ENCODE measurements at regions not wholly inside any gene's neighbourhood (a gene's known extent, or its start where the extent isn't known, plus 50 kb on each side); places are given as distances from the start of the nearest gene placed in this dataset.

DNA sequence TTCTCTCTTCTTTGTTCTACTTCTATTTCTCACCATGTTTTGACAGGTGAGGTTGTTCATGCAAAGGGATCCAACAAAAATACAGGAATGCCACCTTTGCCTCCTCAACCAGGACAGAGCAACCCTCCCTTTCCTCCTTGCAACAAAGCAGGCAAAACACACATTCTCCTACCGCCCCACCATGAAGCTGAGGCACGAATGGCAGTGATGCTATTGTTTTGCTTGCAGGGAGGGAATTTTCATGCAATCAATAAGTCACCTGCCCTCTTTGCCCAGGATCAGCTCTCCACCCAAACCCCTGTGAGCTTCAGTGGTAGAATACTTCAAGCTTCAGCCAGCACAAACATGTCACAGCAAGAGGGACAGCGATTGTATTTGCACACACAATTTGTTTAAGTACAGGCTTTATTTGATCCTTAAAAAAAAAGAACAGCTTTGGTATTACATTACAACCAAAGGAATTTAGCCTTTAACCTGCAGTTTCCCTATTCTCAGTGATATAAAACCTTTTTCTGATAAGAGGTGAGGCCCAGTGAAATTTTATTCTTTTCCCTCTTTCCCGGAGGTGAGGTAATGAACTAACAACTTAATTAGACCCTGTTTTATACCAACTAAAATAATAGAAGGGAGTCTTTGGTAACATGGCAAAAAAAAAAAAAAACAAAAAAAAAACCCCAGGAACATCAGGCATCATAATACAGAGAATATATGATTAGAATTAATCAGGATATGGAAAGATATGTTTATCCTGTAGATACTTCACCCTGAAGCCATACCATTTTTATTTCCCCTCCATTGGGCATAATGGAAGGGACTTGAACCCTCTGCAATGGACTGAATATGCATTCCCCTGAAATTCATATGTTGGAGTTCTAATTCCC, 87.0 kb upstream of the EEA1 start:
- DNase-seq: no peak

DNA sequence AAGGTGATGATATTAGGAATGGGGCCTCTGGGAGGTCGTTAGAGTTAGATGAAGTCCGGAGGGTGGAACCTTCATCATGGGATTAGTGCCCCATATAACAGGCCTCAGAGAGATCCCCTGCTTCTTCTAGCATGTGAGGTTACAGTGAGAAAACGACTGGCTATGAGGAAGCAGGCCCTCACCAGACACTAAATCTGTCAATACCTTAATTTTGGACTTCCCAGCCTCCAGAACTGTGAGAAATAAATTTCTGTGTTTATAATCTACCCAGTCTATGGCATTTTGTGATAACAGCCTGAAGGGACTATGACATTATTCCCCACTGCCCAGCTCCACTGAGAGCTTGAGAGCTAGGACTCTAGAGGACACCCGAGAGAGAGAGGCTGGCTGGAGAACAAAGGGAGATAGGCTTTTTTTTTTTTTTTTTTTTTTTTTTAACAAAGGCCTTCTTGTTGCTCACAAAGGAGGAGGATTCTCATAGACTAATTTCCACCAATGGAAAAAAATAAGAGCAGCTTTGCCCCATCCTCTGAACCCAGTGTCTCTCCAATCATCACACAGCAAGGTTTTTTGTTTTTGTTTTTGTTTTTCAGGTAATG, 87.8 kb upstream of the EEA1 start:
- no peak for DNase-seq

DNA sequence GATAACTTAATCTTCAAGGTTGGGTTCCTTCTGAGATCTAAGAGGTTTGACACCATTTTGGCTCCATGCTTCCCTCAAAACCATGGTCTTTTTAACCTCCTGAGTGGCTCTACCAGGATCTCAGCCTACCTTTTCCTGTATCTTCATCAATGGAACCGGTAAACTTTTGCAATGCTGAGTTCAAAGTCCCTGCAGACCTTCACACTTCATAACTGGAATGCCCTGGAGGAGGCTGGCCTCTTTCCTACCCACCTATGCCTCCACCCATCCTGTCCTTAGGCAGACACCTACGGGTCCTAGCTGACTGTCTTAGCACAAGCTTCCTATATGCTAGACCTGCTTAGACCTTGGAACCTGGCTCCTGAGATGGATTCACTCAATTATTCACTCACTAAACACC, 89.5 kb upstream of the EEA1 start:
- no peak for DNase-seq

DNA sequence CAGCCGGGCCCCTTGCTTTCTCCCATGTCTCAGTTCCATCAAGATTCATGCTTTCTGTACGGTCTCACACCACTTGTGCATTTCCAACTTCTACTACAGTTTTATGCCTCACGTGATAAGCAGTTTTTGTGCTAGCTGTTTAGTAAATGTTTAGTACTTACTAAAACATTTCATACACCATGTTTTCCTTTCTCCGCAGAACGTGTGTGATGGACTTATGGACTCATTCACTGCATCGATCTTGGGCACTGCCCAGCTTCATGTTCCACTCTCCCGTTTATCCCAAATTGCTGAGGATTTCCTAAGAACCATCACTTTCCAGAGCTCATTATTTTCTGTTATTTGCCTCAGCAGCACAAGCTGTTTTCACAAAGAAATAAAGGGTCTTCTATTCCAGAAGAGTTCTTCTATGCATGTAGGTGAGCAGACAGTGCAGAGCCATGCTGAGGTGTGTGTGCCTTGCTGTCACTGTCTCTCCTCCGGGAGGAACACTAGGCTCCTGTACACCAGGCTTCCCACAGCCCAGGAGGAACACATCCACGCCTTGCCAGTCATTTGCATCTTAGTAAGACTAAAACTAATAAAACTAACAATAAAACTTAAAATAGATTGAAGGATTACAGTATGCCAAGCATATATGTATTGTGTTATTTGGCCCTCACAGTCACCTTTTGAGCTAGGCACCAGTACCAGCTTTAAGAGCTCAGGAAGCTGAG, 90.3 kb upstream of the EEA1 start:
- DNase-seq: no peak

DNA sequence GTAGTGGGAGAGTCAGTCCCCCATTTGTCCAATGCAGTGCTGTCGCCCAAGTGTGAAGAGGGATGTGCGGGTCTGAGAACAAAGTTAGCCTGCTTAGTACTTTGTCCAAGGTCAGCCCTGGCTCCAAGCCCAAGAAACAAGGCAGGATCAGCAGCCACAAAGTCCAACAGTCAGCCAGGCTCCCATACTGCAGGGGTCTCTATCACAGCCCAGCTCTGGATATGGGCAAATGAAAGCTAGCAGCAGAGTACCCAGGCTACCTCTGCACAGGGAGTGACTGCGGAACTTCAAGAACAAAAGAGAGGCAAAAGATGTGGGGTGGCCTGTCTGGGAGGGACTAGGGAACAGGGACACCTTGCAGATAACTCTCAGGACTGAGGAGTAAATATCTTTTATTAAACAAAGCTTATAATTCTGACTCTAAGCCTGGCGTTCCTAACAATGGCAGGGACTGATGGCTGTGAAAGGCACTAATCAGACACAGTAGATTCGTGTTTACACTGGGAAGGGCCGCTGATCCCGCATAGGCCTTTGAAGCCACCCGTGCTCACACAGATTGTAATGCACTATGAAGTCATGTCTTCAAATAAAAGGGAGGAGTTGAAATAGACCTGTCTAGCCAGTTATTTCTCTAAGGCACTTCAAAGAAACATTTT, 91.0 kb upstream of the EEA1 start:
- DNase-seq: no peak

DNA sequence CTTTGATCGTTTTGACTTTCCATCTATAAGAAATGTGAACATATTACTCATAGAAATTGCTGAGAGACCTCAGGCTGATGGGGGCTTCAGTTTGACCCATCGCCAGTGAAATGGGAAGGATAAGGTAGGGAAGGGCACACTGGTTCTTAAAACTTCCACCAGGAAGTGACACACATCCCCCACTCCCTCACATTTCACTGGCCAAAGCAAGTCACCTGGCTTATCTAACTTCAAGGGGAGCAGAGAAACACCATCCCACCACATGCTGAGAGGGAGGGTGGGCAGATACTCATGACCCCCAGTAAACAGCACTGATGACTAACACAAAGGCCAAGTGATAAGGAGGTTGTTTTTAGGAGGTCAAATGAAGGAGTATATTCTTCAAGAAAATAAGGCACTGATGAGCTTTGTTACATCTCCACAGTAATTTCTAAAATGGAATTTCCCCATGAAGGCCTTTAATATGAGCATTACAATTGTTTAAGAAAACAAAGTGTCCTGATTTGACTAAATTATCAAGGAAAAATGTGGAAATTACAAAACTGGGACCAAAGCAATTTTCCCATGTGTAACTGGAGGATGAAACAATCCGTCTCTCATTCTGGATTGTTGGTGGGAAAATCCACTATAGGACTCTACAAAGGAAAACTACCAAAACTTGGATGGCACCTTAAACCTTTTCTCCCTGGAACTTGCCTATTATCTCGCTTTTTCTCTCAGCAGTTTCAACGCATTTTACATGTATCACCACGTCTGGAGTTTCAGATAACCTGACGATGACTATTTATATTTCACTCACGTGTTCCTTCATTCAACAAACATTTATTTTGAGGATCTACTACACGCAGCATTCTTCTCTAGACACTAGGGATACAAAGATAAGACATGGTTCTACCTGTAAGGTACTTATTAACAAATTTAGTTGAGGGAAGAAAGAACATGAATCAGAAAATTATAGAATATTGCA, 91.8 kb upstream of the EEA1 start:
- DNase-seq: no peak

DNA sequence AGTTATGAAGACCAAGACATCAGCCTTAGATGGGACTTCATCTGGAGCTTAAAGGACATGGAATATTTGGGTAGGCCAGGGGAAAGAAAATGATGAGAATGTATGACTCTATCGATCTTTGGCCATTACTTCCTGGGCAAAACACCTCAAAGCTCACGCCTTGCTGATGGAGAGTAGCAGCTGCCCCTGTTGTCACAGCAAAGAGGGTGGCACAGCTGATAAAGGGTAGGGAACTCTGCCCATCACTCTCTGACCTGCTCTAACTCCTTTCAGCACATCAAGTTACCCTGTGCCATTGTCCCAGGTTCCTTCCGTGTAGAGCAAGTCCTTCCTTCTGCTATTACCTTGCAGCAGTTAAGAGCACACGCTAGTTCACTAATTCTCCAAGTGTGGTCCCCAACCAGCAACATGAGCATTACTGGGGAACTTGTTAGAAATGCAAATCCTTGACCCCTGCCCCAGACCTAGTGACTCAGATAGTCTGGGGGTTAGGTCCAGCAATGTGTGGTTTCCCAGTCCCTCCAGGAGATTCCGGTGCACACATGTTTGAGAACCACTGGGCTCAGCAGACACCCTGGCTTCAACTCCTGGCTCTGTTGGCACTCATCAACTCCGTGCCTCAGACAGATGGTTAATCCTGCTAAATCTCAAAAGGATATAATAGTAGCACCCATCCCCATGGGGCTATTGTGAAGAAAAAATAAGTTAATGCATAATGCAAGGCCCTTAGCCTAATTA, 93.7 kb upstream of the EEA1 start:
- no peak for DNase-seq

DNA sequence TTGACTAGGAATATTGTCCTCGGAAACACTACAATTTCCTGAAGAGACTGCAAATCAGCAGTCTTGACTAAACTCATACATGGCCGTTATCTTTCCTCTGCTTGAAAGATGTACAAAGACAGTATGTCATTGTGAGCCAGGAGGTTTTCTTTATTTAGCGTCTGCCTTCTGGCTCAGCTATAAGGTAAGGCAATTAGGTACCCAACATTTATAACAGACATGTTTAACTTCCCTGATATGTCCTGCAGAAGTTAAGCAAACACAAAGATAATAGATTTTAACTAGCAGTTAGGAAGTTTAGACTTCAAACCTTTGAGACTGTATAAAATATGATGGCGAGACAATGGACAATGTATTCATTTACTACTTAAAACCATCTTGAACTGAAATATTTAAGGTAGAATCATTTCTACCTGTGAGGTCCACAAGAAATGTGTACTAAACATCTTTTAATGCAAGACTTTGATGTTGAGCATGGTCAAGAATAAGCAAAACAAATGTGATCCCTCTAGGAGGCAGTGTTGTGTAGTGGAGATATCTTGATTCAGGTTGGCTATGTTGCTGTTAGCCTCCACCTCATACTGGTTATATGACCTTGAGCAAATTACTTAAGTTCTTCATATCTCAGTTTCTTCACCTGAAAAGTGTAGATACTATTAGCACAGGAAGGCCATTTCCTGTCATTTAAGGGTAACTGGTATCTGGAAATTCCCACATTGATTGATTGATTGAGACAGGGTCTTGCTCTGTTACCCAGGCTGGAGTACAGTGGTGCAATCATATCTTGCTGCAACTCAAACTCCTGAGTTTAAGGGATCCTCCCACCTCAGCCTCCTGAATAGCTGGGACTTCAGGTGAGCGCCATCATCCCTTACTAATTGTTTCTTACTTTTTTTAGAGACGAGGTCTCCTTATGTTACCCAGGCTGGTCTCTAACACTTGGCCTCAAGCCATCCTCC, 96.3 kb upstream of the EEA1 start:
- DNase-seq: no peak

DNA sequence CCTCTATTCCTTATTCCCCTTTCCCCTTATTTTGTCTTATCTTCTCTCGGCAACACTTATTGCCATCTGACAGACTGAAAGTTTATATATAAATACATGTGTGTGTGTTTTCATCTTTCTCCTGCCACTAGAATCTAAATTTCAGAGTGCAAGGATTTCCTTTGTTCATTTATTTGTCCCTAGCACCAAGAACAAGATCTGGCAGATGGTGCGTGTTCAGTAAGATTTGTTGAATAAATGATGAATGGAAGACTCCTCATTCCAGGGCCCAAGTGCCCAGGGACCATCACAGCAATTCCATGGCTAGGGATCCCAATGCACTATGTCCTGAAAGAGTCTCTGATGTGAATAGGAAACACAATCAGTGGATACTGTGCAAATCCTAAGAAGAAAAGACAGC, 97.9 kb upstream of the EEA1 start:
- no peak for DNase-seq

DNA sequence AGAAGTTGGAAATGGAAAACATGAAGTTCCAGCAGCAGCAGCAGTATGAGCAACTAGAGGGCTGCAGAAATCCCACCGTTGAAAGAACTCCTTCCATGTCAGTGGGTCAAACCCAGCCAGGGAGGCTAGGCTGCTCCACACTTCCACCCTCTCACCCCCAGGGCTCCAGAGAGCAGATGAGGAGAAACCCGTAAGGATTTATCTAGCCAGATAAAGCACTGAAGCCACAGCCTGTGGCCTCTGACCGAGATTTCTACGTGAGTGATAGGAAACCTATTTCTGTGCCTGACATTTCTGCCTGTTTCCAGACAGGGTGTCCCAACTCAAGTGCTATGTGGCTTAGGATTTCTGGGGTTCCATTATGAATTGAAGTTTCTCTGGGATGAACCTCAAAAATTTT, 100.0 kb upstream of the EEA1 start:
- no peak for DNase-seq

DNA sequence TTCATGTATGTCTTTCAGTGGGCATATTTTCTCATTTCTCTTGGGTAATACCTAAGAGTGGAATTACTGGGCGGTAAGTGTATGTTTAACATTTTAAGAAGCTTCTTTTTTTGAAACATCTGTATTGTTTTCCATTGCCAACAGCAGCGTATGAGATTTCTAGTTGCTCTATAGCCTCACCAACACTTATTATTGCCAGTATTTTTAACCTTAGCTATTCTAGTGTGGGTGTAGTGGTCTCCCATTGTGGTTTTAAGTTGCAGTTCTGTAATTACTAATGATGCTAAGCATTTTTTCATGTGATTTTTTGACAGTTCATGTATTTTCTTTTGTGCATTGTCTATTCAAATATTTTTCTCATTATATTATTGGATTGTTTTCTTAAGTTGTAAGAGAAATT, 101.9 kb upstream of the EEA1 start:
- DNase-seq: no peak

DNA sequence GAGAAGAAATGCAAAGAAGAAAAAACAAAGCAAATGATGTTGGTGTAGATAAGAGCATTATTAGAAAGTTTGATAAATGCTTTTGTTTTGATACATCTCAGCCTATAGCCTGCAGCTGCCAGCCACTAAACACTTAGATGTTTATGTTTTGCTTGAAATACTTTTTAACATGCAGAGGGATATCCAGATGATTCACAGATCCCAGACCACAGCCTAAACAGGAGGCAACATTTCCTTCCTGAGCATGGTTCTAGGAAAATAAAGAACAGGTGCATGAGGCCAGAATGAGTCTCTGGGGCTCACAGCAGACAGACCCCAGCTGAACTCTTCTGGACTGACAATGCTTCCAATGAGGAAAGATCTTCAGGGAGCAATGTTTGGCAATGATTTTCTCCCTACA, 103.7 kb upstream of the EEA1 start:
- no peak for DNase-seq

DNA sequence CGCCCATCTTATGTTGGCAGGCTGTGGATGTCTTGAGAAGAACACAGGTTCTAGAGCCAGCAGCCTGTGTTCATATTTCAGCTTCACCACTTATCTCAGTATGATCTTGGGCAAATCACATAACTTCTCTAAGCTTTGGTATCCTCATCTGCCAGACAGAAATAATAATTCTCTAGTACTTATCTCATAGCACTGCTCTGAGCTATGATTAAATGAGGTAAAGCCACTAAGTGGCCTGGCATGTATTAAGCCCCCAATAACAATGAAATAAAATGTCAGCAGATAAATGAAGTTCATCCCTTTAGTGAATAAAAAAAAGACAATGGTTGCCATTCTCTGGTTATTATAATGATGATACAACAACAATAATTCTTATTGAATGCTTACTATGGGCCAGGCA, 104.9 kb upstream of the EEA1 start:
- no peak for DNase-seq

DNA sequence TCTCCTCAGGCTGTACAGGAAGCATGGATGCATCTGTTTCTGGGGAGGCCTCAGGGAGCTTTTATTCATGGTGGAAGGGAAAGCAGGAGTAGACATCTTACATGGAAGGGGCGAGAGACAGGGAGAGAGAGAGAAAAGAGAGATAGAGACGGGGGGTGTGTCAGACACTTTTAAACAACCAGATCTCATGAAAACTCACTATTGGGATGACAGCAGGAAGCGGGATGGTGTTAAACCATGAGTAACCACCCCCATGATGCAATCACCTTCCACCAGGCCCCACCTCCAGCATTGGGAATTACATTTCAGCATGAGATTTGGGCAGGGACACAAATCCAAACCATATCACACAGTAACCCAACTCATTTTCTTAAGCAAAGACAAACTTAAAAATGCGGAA, 110.0 kb upstream of the EEA1 start:
- DNase-seq: no peak

DNA sequence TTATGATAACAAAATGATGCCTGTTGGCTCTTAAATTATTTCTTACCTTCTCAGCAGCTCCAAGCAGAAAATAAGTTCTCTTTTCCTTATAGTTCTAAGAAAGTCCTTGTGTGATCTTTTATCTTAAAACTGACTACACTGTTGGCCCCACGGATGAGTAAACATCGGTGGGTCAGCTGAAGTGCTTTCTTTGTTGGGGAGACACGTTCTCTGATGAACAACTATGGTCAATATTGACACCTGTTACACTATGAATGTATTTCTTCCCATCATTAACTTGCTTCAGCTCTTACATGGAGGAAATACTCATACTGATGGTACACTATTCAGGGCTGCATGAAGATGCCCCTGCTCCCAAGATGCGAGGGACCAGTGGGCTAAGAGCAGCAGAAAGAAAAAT, 110.8 kb upstream of the EEA1 start:
- DNase-seq: no peak

DNA sequence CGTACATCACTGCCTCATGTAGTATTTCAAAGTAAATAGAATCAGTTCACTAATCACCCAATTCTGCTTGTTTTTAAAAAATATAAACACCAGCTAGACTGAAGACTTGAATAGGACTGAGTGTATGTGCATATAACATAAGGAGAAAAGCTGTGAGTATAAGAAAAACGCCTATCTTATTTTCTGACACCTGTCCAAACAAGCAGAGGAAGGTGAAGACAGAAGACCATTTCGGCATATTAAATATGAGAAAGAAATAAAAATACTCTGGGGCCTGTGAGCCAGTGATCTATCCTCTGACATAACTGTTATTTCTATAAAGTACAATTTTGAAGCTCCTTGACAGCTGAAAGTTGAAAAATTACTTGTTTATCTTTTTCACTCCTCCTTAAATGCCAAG, 111.3 kb upstream of the EEA1 start:
- DNase-seq: no peak

DNA sequence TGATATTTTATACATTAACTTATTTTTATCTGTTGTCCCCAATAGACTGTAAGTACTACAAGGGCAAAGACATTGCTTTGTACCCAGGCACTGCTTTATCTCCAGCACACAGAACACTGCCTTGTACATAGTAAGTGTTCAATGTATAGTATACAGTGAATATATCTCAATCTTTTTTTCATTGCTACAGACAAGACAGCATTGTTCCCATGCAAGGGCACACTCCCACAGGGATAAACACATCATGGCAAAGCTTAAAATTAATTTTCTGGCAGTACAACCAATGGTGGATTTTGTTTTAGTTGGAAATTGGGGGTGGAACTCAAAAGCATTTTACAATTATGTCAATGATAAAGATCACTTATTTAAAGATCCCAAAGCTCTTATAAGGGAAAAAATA, 112.3 kb upstream of the EEA1 start:
- DNase-seq: no peak

DNA sequence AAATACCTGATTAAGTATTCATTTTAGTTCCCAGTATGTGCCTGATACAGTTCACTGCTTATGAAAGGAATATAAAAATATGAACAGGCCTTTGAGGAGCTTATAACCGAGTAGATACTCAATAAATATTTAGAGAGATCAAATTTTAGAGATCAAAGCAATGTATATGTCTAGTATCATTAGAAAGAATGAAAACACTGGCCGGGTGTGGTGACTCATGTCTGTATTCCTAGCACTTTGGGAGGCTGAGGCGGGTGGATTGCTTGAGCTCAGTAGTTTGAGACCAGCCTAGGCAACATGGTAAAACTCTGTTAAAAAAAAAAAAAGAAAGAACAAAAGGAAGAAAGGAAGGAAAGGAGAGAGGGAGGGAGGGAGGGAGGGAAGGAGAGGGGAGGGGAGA, 113.2 kb upstream of the EEA1 start:
- DNase-seq: no peak

DNA sequence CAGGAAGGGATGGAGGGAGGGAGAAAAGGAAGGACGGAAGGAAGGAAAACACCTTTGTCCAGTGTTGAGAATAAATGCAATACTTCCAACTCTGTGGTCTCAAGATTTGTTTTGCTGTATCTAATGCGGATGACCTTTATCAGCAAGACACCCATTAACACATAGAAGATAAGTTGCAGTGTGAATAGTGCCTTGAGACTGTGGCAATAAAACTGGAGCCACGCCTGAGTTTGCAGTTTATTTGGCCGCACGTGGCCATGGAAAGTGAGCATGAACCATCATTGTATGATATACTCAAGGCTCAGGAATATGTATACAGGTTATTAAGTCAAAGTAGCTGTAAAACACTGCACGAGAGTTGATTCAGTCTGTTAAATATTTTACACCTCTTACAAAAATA, 113.6 kb upstream of the EEA1 start:
- DNase-seq: no peak

DNA sequence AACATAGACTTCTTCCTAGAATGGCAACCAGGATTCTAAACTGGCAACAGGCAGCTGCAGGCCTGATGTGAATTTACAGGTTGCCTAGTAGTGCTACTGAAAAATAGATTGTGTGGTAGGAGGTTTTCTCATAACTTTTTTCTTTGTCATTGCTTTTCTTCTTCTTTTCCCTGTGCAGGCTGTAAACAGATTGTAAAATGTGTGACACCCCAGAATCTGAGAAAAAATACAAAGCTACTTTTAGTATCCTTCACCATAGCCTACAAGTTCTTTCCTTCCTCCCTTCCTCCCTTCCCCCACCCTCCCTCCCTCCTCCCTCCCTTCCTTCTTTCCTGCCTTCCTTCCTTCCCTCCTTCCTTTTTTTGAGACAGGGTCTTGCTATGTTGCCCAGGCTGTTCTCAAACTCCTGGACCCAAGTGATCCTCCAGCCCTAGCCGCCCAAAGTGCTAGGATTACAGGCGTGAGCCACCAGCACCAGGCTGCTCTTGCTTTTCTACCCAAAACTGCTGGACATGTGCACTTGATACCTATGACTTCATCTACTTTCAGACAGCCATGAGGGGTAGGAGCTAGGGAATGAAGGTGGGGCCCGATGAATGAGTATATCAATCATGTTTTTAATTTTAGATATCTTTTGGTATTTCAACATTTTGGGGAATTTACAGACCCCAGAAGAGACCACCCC, 114.2 kb upstream of the EEA1 start:
- no peak for DNase-seq

Data from stimulated activated CD4-positive, alpha-beta T cell treated with anti-CD3 and anti-CD28 coated beads, Interleukin-4, amount 100 ng/mL, for 1 hour (primary cell).